Stimulated activated CD4-positive, alpha-beta T cell treated with anti-CD3 and anti-CD28 coated beads, Interleukin-4, amount 100 ng/mL, for 48 hours (primary cell): ENCODE measurements at regions not wholly inside any gene's neighbourhood (a gene's known extent, or its start where the extent isn't known, plus 50 kb on each side); places are given as distances from the start of the nearest gene placed in this dataset.
"Not testable (repeated sequence)": the region's sequence is repeated elsewhere in the genome, so short reads cannot be mapped to it uniquely, and the experiment has no call there.

Experiments
- DNase-seq, 2 donors: peaks; one replicate each; pipeline ENCODE4 v3.0.0-alpha.2; 2020; ENCODE audit warnings: low read depth in 2 of 2

- DNase-seq: no peak
These were observed 101.4 kb downstream of the TNFRSF13B start for GRCh38 chr17:16870253-16871245.

GRCh38 chr17:16869531-16870252 is 102.2 kb downstream of the TNFRSF13B start:
- not testable (repeated sequence) for DNase-seq

GRCh38 chr17:16868616-16869015 is 103.3 kb downstream of the TNFRSF13B start:
- not testable (repeated sequence) for DNase-seq

- DNase-seq: not testable (repeated sequence)
These were observed 104.4 kb downstream of the TNFRSF13B start for GRCh38 chr17:16867545-16867944.

- DNase-seq: not testable (repeated sequence)
These were observed 105.1 kb downstream of the TNFRSF13B start for GRCh38 chr17:16866841-16867240.

- no peak for DNase-seq
These were observed 105.5 kb downstream of the TNFRSF13B start for GRCh38 chr17:16866436-16866835.

GRCh38 chr17:16865704-16866103 is 106.2 kb downstream of the TNFRSF13B start:
- not testable (repeated sequence) for DNase-seq

GRCh38 chr17:16865077-16865613 is 106.8 kb downstream of the TNFRSF13B start:
- not testable (repeated sequence) for DNase-seq

GRCh38 chr17:16864462-16865076 is 107.3 kb downstream of the TNFRSF13B start:
- DNase-seq: not testable (repeated sequence)

- DNase-seq: not testable (repeated sequence)
These were observed 110.8 kb downstream of the TNFRSF13B start for GRCh38 chr17:16861152-16861551.

- not testable (repeated sequence) for DNase-seq
These were observed 111.5 kb downstream of the TNFRSF13B start for GRCh38 chr17:16860467-16860866.

GRCh38 chr17:16859515-16859914 is 112.4 kb downstream of the TNFRSF13B start:
- DNase-seq: not testable (repeated sequence)

GRCh38 chr17:16857746-16858145 is 114.2 kb downstream of the TNFRSF13B start:
- not testable (repeated sequence) for DNase-seq

- DNase-seq: not testable (repeated sequence)
These were observed 115.1 kb downstream of the TNFRSF13B start for GRCh38 chr17:16856846-16857245.

- not testable (repeated sequence) for DNase-seq
These were observed 115.7 kb downstream of the TNFRSF13B start for GRCh38 chr17:16856171-16856570.

GRCh38 chr17:16854636-16855035 is 117.3 kb downstream of the TNFRSF13B start:
- DNase-seq: not testable (repeated sequence)

GRCh38 chr17:16853661-16854320 is 118.1 kb downstream of the TNFRSF13B start:
- no peak for DNase-seq

GRCh38 chr17:16849861-16850260 is 122.1 kb downstream of the TNFRSF13B start:
- DNase-seq: not testable (repeated sequence)

GRCh38 chr17:16848997-16849396 is 122.9 kb downstream of the TNFRSF13B start:
- not testable (repeated sequence) for DNase-seq

- not testable (repeated sequence) for DNase-seq
These were observed 126.8 kb downstream of the TNFRSF13B start for GRCh38 chr17:16845098-16845497.

GRCh38 chr17:16844669-16845068 is 127.2 kb downstream of the TNFRSF13B start:
- DNase-seq: not testable (repeated sequence)
